GM21619 (cell line): ENCODE measurements at regions not wholly inside any gene's neighbourhood (a gene's known extent, or its start where the extent isn't known, plus 50 kb on each side); places are given as distances from the start of the nearest gene placed in this dataset.
"Not testable (repeated sequence)": the region's sequence is repeated elsewhere in the genome, so short reads cannot be mapped to it uniquely, and the experiment has no call there.

ENCODE experiments used
- ATAC-seq: cut with Tn5 transposase; IDR thresholded peaks from one replicate; pipeline ENCODE4 v1.9.1; 2021; ENCODE audit not compliant: unreplicated experiment

DNA sequence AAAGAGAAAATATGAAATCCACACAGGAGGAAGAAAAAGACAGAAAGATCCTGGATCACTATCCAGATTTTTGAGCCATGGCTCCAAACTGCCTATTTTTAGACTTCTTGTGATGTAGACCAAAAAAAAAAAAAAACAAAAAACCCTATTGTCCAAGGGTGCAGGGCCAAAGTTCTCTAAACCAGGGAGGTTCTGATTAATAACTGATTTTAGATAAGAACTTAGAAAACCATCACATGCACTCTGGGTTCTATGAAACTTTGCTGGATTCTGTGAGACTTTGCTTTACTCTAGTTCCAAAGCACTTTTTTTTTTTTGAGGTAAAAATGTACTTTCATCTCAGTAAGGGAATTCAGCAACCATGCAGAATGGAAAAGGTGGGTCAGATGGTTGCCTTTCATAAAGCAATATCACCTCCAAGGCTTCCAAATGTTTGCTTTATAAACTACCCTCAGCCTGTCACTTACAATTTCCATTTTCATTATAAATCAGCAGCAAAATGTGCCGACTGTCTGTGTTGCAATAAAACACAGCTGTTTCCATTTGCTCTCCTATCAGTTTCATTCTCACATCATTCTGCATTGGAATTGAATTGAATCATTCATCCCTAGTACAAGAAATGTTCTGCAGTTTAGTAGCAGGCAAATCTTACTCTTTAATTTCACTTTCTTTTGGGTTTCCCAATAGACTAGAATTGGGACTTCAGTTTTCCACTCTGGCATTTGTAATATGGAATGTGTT is 1584.3 kb upstream of the RAG2 start:
- no peak for ATAC-seq

DNA sequence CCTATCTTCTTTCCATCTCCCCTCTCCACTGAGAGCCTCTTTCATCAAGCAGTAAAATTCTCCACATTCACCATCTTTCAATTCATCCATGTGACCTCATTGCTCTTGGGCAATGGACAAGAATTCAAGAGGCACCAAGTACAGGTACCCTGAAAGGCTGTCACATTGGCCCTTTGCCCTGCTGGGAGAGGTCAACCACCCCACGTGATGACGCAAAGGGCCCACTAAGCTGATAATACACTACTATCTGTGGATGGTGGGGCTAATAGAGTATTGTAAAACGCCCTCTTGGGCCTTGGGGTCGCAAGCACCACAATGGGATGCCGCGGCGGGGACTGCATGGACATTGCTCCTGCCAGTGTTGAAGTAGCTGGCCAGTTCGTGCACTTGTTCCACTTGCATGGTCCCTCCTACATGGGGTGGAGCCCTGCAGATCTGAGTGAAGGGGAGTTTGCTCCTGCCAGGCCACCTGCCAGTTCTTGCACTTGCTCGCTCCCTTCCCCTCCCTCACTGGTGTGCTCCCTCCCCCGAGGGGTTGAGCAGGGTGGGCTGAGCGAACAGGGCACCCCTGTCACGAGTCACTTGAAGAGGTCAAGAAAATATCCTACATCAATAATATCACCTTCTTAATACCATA is 1578.8 kb upstream of the RAG2 start:
- no peak for ATAC-seq

DNA sequence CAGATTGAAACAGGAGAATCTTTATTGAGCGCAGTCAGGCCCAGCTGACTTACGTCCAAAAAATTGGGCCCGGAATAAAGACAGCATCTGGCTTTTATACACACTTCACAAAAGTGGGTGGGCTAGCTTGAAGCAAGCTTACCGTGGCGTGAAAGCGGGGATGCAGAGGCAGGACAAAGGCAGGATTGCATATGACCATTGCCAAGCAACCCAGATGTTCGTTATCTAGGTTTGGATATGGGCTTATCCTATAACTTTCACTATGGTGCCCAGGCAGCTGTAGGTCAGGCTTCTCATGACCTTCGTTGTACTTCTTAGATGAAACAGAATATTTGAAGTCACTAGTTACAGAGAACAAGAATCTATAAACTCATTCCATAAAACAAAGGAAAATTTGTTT is 1575.6 kb upstream of the RAG2 start:
- no peak for ATAC-seq

DNA sequence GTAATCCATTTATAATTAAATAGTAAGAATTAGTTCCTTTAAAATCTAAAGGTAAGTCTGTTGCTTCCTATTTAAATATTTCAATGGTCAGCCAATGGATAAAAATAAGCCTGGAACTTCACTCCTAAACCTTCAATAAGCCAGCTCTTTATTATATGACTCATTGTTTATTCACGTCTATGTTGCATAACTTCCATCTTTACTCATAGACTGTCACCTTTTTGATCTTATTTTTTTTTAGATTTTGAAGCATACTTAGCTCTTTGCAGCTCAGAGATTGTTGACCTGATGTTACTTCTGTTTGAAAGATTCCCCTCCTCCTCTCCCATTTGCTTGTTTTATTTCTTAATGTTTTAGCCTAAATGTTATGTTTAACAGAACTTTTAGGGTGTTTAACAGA is 1571.2 kb upstream of the RAG2 start:
- no peak for ATAC-seq

DNA sequence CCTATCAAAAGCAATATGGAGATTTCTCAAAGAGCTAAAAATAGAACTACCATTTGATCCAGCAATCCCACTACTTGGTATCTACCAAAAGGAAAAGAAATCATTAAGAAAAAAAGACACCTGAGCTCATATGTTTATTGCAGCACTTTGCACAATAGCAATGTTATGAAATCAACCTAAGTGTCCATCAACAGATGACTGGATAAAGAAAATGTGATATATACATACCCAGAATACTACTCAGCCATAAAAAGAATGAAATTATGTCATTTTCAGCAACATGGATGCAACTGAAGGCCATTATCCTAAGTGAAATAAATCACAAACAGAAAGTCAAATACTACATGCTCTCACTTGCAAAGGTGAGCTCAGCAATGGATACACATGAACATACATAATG is 1565.5 kb upstream of the RAG2 start:
- ATAC-seq, result no peak

DNA sequence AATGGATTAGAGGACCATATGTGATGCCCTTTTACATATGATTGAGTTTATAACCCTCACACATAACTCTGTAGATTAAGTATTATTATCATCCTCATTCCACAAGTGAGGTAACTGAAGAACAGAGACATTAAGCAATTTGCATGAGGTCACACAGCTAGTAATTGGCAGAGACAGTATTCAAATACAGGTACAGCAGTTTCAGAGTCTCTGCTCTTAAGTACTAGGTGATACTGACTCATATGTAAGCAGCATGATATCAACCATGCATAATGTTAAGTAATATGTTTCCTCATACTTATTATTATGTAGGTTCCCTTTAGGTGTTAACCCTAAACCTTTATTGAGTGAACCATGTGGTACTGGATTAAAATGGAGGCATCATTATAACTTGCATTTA is 1562.4 kb upstream of the RAG2 start:
- ATAC-seq, result no peak

DNA sequence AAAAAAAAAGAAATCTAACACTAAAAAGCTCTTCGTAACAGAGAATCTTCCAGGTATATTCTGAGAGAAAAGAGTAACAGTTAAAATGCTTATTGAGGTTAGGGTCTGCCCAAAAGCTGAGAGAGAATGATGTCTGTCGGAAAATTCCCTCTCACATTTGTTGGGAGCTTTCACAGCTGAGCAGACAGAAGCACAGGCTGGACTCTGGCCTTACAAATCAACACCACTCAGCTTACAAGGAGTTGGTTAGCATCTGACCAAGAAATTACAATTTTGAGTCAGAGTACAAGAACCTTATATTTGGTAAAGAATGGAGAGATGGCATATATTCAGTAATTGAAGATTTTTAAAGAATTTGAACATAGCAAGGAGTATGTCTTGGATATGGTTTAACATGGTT is 1561.0 kb upstream of the RAG2 start:
- no peak for ATAC-seq

DNA sequence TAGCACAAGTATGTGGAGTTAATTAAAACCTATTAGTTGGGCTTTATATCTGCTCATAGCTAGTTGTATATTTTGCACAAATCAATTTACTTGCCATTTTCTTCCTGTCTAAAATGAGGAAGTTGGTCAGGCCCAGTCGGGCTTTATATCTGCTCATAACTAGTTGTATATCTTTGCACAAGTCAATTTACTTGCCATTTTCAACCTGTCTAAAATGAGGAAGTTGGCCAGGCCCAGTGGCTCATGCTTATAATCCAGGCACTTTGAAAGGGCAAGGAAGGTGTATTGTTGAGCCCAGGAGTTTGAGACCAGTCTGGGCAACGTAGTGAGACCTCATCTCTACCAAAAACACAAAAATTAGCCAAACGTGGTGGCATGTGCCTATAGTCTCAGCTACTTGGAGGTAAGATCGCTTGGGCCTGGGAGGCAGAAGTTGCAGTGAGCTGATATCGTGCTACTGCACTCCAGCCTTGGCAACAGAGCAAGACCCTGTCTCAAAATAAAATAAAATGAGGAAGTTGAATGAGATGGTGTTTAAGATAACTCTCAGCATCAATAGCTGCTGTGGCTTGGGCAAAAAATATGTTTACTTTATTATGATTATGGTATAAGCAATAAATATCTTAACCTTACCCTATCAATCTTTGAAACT is 1558.6 kb upstream of the RAG2 start:
- ATAC-seq, result no peak

DNA sequence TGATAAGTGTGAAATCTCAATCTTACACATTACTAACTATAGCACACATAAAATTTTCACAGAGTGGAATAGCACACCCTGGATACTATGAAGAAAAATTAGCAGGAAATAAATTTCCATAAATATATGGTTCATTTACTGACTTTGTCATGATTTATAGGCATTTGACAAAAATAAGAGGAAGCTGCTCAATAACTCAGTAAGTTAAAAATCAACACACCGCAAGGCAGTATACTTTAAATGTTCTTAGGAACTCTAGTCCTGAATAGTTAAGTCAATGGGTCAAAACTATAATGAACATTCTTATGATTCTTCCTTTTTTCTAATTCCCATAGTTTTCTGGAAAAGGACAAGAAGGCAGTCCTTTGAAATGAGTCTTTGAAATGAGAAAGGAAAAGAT is 1557.8 kb upstream of the RAG2 start:
- ATAC-seq, result no peak

DNA sequence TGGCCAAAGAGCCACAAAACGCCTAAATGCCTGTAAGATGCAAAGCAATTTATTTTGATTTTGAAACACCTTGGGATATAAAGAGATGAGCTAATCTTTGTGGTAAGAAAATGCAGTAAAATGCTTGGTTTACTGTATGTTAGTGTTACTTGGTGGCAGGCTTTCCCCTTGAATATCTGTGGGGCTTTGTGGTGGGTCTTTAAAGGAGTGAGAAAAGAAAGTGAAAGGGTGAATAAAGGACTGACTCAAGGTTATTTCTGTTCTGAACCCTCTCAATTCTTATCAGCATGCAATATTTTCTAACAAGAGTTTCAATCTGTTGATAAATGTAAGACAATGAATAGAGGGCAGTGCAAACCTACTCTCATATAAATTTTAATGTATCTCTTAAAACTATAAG is 1555.9 kb upstream of the RAG2 start:
- ATAC-seq, result no peak

DNA sequence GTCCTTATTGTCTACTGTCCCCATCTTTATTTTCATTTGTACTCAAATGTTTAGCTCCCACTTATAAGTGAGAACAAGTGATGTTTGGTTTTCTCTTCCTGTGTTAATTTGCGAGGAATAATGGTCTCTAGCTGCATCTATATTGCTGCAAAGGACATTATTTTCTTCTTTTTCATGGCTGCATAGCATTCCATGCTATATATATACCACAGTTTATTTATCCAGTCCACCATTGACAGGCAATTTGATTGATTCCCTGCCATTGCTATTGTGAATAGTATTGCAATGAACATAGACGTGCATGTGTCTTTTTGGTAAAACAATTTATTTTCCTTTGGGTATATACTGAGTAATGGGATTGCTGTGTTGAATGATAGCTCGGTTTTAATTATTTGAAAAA is 1545.8 kb upstream of the RAG2 start:
- ATAC-seq, result no peak

DNA sequence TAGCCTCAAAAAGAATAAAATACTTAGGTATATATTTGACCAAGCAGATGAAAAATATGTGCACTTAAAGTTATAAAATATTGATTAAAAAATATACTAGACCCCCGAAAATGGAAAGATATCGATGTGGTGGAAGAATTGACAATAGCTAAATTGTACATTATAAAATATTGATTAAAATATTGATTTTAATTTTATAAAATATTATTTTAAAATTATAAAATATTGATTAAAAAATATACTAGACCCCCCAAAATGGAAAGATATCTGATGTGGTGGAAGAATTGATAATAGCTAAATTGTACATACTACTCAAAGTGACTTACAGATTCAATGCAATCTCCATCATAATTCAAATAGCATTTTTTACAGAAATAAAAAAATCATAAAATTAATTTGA is 1540.9 kb upstream of the RAG2 start:
- no peak for ATAC-seq

DNA sequence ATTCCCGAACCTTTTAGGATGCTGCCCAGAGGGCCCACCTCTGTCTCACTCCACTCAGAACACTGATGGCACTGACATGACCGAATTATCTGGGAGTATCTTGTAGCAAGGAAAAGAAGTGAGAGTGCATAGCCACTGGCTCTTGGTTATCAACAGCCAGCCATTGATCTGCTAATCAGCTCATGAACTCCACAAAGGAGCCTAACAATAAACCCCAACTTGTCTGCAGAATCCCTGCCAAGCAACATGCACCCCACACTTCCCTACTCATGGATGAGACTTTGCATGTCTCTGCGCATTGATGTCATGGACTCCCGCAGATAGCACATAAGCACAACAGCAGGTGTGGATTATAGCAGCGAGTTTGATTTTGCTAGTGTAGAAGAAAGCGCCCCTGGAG is 1538.9 kb upstream of the RAG2 start:
- ATAC-seq, result no peak

DNA sequence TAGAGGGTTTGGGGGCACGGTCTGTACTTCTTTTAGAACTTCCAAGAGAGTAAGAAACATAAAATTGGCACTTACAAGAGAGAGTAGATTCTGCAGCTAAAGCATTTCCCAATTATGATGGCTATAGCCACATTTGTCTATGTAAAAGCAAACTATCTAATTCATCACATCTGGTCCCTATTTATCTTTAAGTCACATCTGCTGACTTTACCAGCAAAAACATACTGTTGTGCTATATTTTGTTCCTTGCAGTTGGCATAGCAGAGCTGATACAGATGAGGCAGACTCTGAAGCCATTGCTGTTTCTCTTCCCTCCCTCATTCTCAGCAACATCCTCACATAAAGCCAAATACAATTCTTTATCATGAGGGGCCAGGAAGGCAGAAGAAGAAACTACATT is 1533.5 kb upstream of the RAG2 start:
- ATAC-seq, result no peak

DNA sequence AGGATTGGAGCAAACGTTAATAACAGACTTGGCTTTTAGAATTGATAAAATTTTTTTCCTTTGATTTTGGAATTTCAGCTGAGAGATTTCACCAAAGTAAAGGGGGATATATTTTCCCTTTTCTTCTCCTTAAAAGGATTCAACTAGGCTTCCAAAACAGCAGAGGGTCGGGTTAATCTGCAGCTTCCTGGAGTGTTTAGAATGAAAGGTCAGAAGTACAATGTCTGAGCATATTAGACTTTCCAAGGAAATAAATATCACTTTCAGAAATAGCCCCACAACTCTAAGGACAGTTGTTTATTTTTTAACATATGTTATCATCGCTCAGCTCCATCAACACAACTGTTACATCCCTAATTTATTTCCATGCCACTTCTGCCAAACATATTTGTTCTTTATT is 1532.9 kb upstream of the RAG2 start:
- no peak for ATAC-seq

DNA sequence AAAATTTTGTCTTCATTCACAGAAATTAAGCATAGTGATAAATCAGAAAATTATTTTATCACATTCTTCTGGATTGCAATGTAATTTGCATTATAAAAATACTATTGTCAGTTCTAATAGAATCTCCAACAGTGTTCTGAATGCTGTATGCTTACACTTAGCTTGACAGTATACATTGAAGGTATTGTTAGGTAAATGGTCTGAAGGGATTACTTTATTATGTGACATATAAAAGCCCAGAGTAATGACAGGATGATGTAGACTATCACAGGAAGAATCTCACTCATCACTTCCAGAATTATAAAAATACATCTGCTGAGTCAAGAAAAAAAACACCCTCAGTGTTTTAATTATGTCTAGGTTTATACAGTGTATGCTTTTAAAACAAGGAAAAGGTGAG is 1532.5 kb upstream of the RAG2 start:
- ATAC-seq, result no peak

DNA sequence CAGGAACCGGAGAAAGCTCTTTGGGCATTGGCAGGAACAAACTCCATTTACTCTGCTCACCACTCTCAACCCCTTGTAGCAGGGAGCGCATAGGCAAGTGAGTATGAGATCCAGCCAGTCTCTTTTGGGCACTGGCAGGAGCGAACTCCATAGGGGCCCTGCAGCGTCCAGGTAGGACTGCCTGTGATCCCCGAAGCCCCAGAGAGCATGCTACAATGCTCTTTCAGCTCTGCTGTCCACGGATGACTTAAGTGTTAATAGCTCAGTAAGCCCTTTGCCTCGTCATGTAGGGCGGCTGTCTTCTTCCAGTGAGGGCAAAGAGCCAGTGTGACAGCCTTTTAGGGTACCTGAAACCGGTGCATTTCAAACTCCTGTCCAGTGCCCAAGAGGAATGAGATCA is 1525.6 kb upstream of the RAG2 start:
- no peak for ATAC-seq

DNA sequence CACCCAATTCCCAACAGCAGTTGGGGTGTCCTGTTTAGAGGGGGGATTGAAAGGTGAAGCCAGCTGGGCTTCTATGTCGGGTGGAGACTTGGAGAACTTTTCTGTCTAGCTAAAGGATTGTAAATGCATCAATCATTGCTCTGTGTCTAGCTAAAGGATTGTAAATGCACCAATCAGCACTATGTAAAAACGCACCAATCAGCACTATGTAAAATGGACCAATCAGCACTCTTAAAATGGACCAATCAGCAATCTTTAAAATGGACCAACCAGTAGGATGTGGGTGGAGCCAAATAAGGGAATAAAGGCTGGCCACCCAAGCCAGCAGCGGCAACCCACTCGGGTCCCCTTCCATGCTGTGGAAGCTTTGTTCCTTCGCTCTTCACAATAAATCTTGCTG is 1518.6 kb upstream of the RAG2 start:
- ATAC-seq, result not testable (repeated sequence)

DNA sequence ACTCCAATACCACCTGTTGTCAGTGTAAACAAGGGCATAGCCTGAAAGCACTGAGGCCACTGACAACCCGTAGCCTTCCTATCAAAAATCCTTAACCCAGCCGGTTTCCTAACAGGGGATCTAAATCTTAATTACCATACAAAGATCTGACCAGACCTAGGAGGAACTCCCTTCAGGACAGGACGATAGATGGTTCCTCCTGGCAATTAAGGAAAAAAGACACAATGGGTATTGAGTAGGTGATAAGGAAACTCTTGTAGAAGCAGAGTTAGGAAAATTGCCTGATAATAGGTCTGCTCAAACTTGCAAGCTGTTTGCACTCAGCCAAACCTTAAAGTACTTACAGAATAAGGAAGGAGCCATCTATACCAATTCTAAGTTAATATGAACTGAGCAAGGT is 1517.3 kb upstream of the RAG2 start:
- ATAC-seq, result not testable (repeated sequence)

DNA sequence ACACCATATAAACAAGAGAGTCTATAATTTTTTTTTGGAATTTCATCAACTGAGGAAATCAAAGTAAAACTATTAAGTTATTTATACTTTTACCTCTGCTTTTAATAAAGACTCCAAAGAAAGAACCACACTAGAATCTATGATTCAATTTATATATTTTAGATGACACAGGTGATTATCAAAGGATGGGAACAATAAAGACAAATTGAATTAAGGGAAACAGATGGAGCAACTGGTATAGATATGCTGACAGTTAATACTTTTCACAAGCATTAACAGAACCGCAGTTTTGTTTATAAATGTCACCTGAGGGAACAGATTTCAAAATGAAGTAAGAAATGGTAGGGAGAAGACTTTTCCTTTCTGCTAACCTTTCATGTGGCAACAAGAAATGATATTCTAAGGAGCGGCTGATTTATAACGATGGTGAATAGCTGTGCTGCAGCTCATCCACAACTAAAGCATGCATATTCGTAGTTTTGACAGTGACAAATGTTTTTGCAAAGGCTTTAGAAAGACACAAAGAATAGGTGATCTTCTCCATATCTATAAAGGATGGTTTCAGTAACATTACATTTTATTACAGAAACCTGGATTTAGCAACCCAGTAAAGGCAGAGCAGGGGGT is 1502.9 kb upstream of the RAG2 start:
- no peak for ATAC-seq

DNA sequence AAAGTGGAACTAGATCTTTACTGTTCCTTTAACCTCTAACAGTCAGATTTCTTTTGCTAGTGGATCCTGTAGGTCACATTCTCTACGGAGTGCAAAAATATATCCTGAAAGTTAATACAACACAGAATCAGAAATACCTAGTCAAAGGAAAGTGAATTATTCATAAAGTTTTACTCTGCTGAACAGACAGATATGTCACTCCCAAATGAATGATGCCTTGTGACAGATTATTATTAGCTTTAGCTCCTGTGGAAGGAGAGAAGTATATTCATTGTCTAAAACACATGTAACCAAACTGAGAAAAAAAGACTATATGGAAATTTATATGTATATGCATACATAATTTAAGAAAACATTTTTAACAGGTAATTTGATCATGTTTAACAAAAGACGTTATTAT is 1497.2 kb upstream of the RAG2 start:
- no peak for ATAC-seq

DNA sequence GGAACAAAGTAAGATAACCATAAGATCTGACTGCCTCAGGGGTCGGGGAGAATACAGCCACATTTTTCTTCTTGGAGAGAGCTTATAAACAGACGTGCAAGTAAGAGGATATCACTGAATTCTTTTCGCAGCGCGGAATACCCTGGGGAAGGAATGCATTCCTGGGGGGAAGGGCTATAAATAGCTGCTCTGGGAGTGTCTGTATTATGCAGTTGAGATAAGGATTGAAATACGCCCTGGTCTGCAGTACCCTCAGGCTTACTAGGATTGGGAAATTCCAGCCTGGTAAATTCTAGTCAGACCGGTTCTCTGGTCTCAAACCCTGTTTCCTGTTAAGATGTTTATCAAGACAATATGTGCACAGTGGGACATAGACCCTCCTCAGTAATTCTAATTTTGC is 1491.7 kb upstream of the RAG2 start:
- no peak for ATAC-seq
